Astrocyte (in vitro differentiated cells and primary cell): ENCODE measurements at regions not wholly inside any gene's neighbourhood (a gene's known extent, or its start where the extent isn't known, plus 50 kb on each side); places are given as distances from the start of the nearest gene placed in this dataset.

Experiments
- EZH2 ChIP-seq: IDR thresholded peaks from 2 replicates; pipeline ENCODE4 v1.6.1; 2012; ENCODE audit warnings: mild to moderate bottlenecking, low read length, inconsistent platforms; ENCODE audit not compliant: insufficient read depth
- TF ChIP-seq, protein P1 (sequence below): IDR thresholded peaks from 2 replicates; pipeline ENCODE4 v1.5.1; 2011; ENCODE audit warnings: low read depth, mild to moderate bottlenecking, inconsistent platforms, low read length, moderate library complexity; ENCODE audit not compliant: insufficient read depth

DNA sequence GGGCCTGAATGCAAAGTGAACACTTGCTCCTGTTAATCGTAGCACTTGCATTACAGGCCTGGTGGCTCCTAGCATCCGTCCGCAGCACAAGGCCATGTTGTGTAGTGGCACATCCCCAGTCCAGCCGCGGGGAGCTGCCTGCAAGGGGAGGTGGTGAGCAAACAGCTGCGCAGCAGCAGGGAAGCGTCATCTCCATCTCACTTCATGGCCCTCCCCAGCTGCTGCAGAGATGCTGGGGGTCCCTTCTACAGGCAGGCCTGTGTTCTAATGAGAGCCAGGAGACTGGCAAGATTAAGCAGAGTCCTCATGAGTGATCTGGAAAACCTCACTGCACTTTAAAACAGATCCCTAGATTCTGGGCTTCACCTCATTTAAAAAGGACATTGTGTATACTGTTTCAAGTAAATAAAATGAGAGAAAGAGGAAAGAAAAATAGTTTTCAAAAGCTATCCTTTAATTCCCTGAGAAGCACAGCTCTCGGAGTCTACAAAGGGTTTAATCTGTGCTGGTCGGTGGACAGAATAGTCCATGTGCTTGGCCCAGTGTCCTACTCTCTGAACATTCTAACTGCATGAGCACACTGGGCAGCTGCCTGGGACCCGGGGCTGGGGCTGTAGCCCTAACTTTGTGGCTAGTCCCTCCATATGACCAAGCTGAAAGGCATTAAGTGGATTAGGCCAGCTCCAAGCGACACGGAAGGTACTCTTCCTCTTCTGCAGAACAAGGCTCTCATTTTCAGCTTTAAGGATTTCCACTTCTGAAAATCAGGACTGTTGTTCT is 125.8 kb downstream of the LY86 start:
- TF ChIP-seq, protein P1, sequence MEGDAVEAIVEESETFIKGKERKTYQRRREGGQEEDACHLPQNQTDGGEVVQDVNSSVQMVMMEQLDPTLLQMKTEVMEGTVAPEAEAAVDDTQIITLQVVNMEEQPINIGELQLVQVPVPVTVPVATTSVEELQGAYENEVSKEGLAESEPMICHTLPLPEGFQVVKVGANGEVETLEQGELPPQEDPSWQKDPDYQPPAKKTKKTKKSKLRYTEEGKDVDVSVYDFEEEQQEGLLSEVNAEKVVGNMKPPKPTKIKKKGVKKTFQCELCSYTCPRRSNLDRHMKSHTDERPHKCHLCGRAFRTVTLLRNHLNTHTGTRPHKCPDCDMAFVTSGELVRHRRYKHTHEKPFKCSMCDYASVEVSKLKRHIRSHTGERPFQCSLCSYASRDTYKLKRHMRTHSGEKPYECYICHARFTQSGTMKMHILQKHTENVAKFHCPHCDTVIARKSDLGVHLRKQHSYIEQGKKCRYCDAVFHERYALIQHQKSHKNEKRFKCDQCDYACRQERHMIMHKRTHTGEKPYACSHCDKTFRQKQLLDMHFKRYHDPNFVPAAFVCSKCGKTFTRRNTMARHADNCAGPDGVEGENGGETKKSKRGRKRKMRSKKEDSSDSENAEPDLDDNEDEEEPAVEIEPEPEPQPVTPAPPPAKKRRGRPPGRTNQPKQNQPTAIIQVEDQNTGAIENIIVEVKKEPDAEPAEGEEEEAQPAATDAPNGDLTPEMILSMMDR, result no peak
- TF ChIP-seq EZH2, result no peak
